Heart right ventricle (tissue), 16 donors: ENCODE measurements at regions not wholly inside any gene's neighbourhood (a gene's known extent, or its start where the extent isn't known, plus 50 kb on each side); places are given as distances from the start of the nearest gene placed in this dataset.

Experiments used
- ATAC-seq, 8 donors: fragments of 200-7000 bp; cut with Tn5 transposase; one replicate each; pipeline ENCODE4 v1.9.1; 2020; ENCODE audit warnings: mild to moderate bottlenecking in 8 of 8, moderate library complexity in 8 of 8, moderate number of reproducible peaks in 1 of 8
- DNase-seq, 2 donors: peaks; one replicate each; pipeline ENCODE4 v3.0.0-alpha.2; 2020
- H3K27ac ChIP-seq, 10 donors: fragments of 200-600 bp; sonication (generic) in 2 of 10; one replicate each; pipeline versions ENCODE4 v1.5.0 to v1.8.0; 2020 to 2022; ENCODE audit warnings: mild to moderate bottlenecking in 3 of 10
- H3K27me3 ChIP-seq, 7 donors: fragments of 200-600 bp; one replicate each; pipeline ENCODE4 v1.8.0; 2021 to 2022; ENCODE audit warnings: mild to moderate bottlenecking in 2 of 7
- H3K36me3 ChIP-seq, 9 donors: fragments of 200-600 bp; sonication (generic) in 1 of 9; one replicate each; pipeline versions ENCODE4 v1.5.0 to v1.8.0; 2020 to 2022; ENCODE audit warnings: mild to moderate bottlenecking in 2 of 9
- H3K4me1 ChIP-seq, 9 donors: fragments of 200-600 bp; sonication (generic) in 1 of 9; one replicate each; pipeline versions ENCODE4 v1.5.0 to v1.8.0; 2020 to 2022; ENCODE audit warnings: mild to moderate bottlenecking in 4 of 9
- H3K4me3 ChIP-seq, 10 donors: fragments of 200-600 bp; sonication (generic) in 2 of 10; one replicate each; pipeline versions ENCODE4 v1.5.0 to v1.8.0; 2020 to 2022; ENCODE audit warnings: mild to moderate bottlenecking in 7 of 10, moderate library complexity in 2 of 10
- H3K9me3 ChIP-seq, 11 donors: fragments of 200-600 bp in 10 of 11; sonication (generic) in 2 of 11; one replicate each; pipeline versions ENCODE4 v1.5.0 to v1.8.0; 2013 to 2022; ENCODE audit warnings: mild to moderate bottlenecking in 2 of 11, control low read depth in 1 of 11, moderate library complexity in 1 of 11
- CTCF ChIP-seq, 9 donors: fragments of 200-600 bp; sonication (generic) in 2 of 9; IDR thresholded peaks; one replicate each; pipeline versions ENCODE4 v1.5.0 to v1.8.0; 2021 to 2022; ENCODE audit warnings: antibody characterized with exemption in 9 of 9, mild to moderate bottlenecking in 5 of 9, moderate library complexity in 1 of 9
- WGBS, 2 donors: extraction: QIAGEN DNeasy Blood & Tissue Kit; methylation state at CpG; one replicate each; pipeline ENCODE4 v1.1.7; 2013; ENCODE audit warnings: inconsistent platforms in 1 of 2; 5-methylcytosine and 5-hydroxymethylcytosine counted together
- intact Hi-C, 10 donors: fragments of 100-400 bp; cut with DNase I; formaldehyde crosslinking; loops; one replicate each; pipeline versions ENCODE4 v1.11.1 to v1.14.2; 2022
- donor health status: Arrhythmogenic right ventricular cardiomyopathy.
- donor health status: ischemic (EF 13 %, LVEDD 7.1; RV severe dilation, severe dysfunction).
- donor health status: healthy with polysubstance abuse.
- donor health status: DM: no; HTN: yes; CAD: no.
- donor health status: DM: no; HTN: no; CAD: no.
- donor health status: ischemic (EF 25% LVEDD 6.9; RV normal size, moderate dysfunction).
- donor health status: ischemic (EF 25% LVEDD 5.7; RV mildly dilated, moderate dysfunction).
- donor health status: healthy.
- donor health status: DM: yes; HTN: yes; CAD: no.
- donor health status: Ischemic cardiomyopathy.
- donor health status: ischemic (EF 35%, LVEDD 5.7; RV mildly dilated, moderate dysfunction).
- donor health status: nonischemic (EF 11% LVEDD 7.7; RV severe dilation, severe dysfunction).
- donor health status: DM: yes; HTN: yes; CAD: no.
- donor health status: PGD.
- donor health status: ischemic (EF 29% LVEDD 5.4; RV normal size, mild dysfunction).
- donor health status: nonischemic (EF 23%, LVEDD 6.1; RV moderate dilation, normal function).

GRCh38 chr18:72360634-72361033 lies 183.5 kb downstream of the CBLN2 start:
- Histone ChIP-seq H3K4me1 (no peaks in the 10 kb centered on the region), H3K27me3 (no peaks in the 10 kb centered on the region), H3K9me3 (peaks cover 0 to 5% (median 0%) of the 10 kb centered on the region in 11 donors), H3K36me3 (no peaks in the 10 kb centered on the region), H3K27ac (no peak overlapping the region), H3K4me3 (no peak overlapping the region)
- TF ChIP-seq CTCF (IDR thresholded peaks at IDR 0.05): no peak
- ATAC-seq: no peak
- intact Hi-C loops: no loop called here
- no peak for DNase-seq
- WGBS, 2 donors: 63 to 74% methylated on average over 4 of the region's 4 CpGs

- no peaks in the 10 kb centered on the region for H3K27me3 ChIP-seq
- 44 to 62% methylated on average over 2 of the region's 2 CpGs for WGBS, 2 donors
These were observed 201.2 kb downstream of the CBLN2 start for GRCh38 chr18:72342933-72343332.

GRCh38 chr18:72339976-72340375 lies 204.2 kb downstream of the CBLN2 start:
- no peaks in the 10 kb centered on the region for H3K36me3 ChIP-seq
- ATAC-seq (no peak), DNase-seq (no peak)
- TF ChIP-seq CTCF (IDR thresholded peaks at IDR 0.05): no peak
- no peaks in the 10 kb centered on the region for H3K27me3 ChIP-seq
- H3K4me1 ChIP-seq: no peaks in the 10 kb centered on the region
- no peaks in the 10 kb centered on the region for H3K9me3 ChIP-seq
- 81 to 86% methylated on average over 1 of the region's 1 CpG for WGBS, 2 donors
- intact Hi-C loops: loop anchor here in 2 of 10 donors (1.0 to 10.0 kb wide), 2 partner anchors 9 to 55 kb away; no protein-coding TSS in a partner anchor
- no peak overlapping the region for H3K27ac ChIP-seq
- no peak overlapping the region for H3K4me3 ChIP-seq

More at GRCh38 chr18:72342933-72343332, 201.2 kb downstream of the CBLN2 start:
- no peak for TF ChIP-seq CTCF (IDR thresholded peaks at IDR 0.05)
- DNase-seq (no peak), ATAC-seq (no peak)
- H3K9me3 ChIP-seq: no peaks in the 10 kb centered on the region
- H3K27ac ChIP-seq: no peak overlapping the region
- H3K36me3 ChIP-seq: no peaks in the 10 kb centered on the region
- no peaks in the 10 kb centered on the region for H3K4me1 ChIP-seq
- H3K4me3 ChIP-seq: no peak overlapping the region
- intact Hi-C loops: no loop called here

- TF ChIP-seq CTCF (IDR thresholded peaks at IDR 0.05): no peak
- ATAC-seq (no peak), DNase-seq (no peak)
- Histone ChIP-seq H3K4me3 (no peak overlapping the region), H3K36me3 (no peaks in the 10 kb centered on the region), H3K27me3 (no peaks in the 10 kb centered on the region), H3K4me1 (no peaks in the 10 kb centered on the region), H3K27ac (no peak overlapping the region), H3K9me3 (peaks cover 0 to 4% (median 0%) of the 10 kb centered on the region in 11 donors)
- intact Hi-C loops: loop anchor here in 1 of 10 donors (10.0 kb wide), 1 partner anchor 58 kb away; no protein-coding TSS in a partner anchor
These were observed 207.4 kb downstream of the CBLN2 start for GRCh38 chr18:72336786-72337185.
